GM12878 (cell line): ENCODE measurements at regions not wholly inside any gene's neighbourhood (a gene's known extent, or its start where the extent isn't known, plus 50 kb on each side); places are given as distances from the start of the nearest gene placed in this dataset.

Source experiments
- BCLAF1 ChIP-seq: fragments of 450-650 bp; IDR thresholded peaks from 2 replicates; pipeline ENCODE4 v1.6.1; 2017; ENCODE audit warnings: antibody characterized with exemption, mild to moderate bottlenecking, moderate library complexity
- BMI1 ChIP-seq: fragments of 450-650 bp; IDR thresholded peaks from 2 replicates; pipeline ENCODE4 v1.6.1; 2016; ENCODE audit warnings: mild to moderate bottlenecking, moderate library complexity, borderline replicate concordance
- DPF2 ChIP-seq: fragments of 450-650 bp; IDR thresholded peaks from 2 replicates; pipeline ENCODE4 v1.6.1; 2017; ENCODE audit warnings: mild to moderate bottlenecking
- ESRRA ChIP-seq: IDR thresholded peaks from 2 replicates; pipeline ENCODE4 v1.6.1; 2012; ENCODE audit warnings: mild to moderate bottlenecking, low read length, improper control_type of control experiment
- HCFC1 ChIP-seq: fragments of 150-350 bp; IDR thresholded peaks from 2 replicates; pipeline ENCODE4 v1.6.1; 2014; ENCODE audit warnings: low read length
- SREBF2 ChIP-seq: IDR thresholded peaks from 2 replicates; pipeline ENCODE4 v1.6.1; 2012; ENCODE audit warnings: mild to moderate bottlenecking, low read length
- STAT1 ChIP-seq: fragments of 450-650 bp; conservative IDR thresholded peaks from 2 replicates; pipeline ENCODE4 v1.6.1; 2014; ENCODE audit warnings: antibody characterized with exemption, mild to moderate bottlenecking
- ZNF687 ChIP-seq: fragments of 450-650 bp; IDR thresholded peaks from 2 replicates; pipeline ENCODE4 v1.6.1; 2017; ENCODE audit warnings: mild to moderate bottlenecking, moderate library complexity

DNA sequence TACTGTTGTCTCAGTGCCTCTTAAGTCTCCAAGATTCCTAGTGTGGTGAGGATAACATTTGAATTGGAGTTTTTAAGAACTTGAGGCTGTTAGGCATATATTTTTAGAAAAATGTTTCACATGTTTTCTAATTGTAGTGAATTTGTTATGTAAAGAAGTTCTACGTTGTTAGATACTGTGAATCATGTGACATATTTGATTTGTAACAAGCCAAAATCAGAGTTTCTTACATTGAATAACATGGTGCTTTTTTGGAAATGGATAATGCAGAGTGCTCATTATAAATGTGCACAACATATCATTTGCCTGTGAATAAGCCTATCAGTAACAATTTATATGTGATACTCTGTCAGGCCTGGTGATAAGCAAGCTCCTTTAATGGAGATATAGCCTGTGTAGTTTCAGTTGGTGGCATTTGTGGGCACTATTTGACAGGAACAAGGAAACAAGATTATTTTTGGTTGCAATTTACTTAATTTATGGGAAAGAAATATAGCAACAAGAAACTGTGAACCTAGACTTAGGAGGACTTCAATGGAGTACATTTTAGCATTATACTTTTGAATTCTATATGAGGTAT is 328.8 kb downstream of the ARPP21 start (continued):
- TF ChIP-seq DPF2 (no peak), ZNF687 (no peak), STAT1 (no peak), HCFC1 (no peak), ESRRA (no peak), BMI1 (no peak), BCLAF1 (no peak), SREBF2 (no peak)
